ENCODE measurements at regions not wholly inside any gene's neighbourhood (a gene's known extent, or its start where the extent isn't known, plus 50 kb on each side); places are given as distances from the start of the nearest gene placed in this dataset.

DNA sequence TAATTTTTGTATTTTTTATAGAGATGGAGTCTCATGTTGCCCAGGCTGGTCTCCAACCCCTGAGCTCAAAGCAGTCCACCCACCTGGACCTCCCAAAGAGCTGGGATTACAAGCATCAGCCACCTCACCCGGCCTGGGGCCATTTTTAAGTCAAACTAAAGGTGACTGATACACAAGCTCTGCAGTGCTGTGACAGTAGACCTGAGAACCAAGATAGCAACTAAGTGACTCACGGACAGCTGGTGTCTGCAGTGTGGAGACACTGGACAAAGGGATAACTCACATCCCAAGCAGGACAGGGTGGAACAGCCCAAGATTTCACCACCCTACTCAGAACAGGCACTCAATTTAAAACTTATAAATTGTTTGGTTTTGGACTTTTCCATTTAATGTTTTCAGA is 402.5 kb downstream of the CD83 start:
- TF ChIP-seq GATA3 (IDR thresholded peaks at IDR 0.05; ENCODE audit: low read depth, low read length): no peak
- no peak for TF ChIP-seq GATA2 (IDR thresholded peaks at IDR 0.05; ENCODE audit: low read depth, low read length)

DNA sequence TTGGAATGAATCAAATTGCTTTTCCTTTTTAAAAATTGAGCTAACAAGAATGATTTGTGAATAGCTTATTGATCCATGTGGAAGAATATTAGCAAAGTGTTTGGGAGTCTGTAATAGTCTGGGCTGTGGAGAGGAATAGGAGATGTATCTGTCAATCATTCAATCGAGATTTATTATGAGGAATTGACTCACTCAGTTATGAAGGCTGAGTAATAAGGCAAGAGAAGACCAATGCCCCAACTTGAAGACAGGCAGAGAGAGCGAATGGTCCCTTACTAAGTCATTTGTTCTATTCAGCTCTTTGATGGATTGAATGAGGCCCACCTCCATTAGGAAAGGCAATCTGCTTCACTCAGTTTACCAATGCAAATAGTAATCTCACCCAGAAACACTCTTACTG is 403.0 kb downstream of the CD83 start:
- TF ChIP-seq GATA3 (IDR thresholded peaks at IDR 0.05; ENCODE audit: low read depth, low read length) (no peak), GATA2 (IDR thresholded peaks at IDR 0.05; ENCODE audit: low read depth, low read length) (no peak)

DNA sequence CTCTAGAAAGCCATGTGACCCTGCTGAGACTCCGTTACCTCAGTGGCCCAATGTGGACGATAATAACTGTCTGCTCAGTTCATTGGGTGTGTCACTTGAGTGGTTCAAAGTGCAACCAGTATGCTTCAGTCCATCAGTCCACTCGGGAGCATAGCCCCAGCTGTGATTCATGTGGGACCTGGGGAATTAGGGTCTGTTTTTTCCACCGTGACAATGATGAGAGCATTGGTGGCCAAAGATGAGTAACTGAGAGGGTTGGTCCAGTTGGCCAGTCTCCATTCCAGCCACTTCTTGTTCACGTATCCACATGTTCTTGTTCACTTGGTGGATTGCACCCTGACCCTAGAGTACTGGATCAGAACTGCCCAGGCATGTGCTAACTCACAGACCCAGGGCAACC is 403.6 kb downstream of the CD83 start:
- no peak for TF ChIP-seq GATA3 (IDR thresholded peaks at IDR 0.05; ENCODE audit: low read depth, low read length)
- TF ChIP-seq GATA2 (IDR thresholded peaks at IDR 0.05; ENCODE audit: low read depth, low read length): no peak

DNA sequence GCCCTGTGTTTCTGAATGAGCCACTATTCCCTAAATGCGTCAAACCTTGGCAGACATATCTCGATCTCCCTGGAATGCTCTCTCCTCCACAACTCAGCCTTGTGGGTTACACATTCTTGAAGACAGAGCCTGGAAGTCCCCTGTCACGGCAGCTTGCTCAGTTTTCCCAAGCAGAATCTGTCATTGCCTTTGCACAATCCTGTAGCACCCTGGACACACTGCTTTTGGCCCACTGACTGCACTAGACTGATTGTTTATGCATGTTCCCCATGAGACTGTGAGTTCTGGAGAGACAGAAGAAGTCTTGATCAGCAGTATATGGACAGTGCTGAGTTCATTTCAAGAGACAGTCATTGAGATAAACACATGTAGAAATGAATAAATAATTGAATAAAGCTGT is 406.7 kb downstream of the CD83 start:
- no peak for TF ChIP-seq GATA3 (IDR thresholded peaks at IDR 0.05; ENCODE audit: low read depth, low read length)
- TF ChIP-seq GATA2 (IDR thresholded peaks at IDR 0.05; ENCODE audit: low read depth, low read length): no peak

DNA sequence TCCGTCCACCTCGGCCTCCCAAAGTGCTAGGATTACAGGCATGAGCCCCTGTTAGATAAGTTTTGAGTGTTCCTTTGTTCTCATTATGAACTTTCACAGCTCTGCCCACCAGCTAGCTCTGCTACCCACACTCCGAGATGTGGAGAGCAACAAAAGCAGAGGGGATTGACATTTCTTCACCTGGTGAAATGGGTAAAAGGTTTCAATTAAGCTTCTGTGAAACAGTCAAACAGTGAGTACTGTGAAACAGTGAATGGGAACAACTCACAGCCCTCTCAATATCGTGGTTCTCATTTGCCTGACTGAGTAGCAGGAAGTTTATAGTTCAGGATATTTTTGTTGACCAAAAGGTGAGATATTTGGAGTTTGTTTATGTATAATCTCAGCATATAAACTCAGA is 412.8 kb downstream of the CD83 start:
- TF ChIP-seq GATA3 (IDR thresholded peaks at IDR 0.05; ENCODE audit: low read depth, low read length) (no peak), GATA2 (IDR thresholded peaks at IDR 0.05; ENCODE audit: low read depth, low read length) (no peak)

DNA sequence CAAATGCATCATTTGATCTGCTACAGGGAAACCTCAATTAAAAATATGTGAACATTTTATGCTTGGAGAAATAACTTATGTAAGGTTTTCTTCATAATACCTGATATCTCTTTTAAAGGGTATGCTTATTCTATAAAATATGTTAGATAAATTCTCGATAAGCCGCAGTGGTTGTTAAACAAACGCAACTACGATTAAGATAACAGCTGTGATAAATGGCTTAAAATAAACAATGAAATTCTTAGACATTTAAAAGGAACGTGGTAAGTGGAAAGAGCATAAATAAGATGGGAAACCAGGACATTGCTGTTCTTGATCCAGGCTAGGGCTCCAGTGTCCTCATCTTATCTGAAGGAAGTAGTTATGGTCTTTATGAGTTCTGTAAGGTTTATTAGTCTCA is 415.9 kb downstream of the CD83 start:
- no peak for TF ChIP-seq GATA2 (IDR thresholded peaks at IDR 0.05; ENCODE audit: low read depth, low read length)
- TF ChIP-seq GATA3 (IDR thresholded peaks at IDR 0.05; ENCODE audit: low read depth, low read length): no peak

DNA sequence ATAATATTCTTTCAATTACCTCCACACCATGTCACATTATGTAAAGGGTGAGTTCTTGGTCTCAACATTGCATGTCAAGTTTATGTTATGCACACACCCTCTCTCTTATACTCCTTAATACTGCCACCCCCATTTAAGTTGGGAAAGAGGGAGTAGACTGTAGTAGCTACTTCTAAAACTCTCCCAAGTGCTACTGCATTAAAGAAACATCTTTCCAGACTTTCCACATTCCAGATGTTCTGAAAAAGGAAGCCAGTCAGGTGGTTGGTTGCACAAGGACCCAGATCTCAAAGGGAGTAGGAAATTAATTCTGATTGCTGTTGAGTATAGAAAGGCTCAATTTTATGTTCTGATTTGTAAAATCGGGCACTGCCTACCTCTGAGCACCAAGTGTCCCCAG is 419.5 kb downstream of the CD83 start:
- TF ChIP-seq GATA3 (IDR thresholded peaks at IDR 0.05; ENCODE audit: low read depth, low read length): no peak
- TF ChIP-seq GATA2 (IDR thresholded peaks at IDR 0.05; ENCODE audit: low read depth, low read length): no peak

DNA sequence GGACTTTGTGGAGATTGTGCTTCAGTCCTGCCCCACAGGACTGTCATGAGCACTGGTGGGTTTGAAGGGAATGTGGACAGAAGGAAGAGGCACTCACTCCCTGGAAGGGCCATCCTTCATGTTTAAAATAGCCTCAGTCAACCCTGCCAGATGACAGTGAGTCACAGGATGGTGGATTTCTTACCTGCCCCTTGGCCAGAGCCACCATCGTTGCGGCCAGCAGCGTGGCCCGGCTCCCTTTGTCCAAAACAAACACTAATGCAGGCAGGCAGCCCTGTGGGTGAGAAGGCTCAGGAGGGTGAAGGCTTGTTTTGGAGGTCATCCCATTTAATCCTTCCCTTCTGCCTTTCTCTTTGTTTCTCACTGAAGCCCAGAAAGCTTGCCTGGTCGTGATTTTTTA is 422.7 kb downstream of the CD83 start:
- TF ChIP-seq GATA2 (IDR thresholded peaks at IDR 0.05; ENCODE audit: low read depth, low read length): no peak
- no peak for TF ChIP-seq GATA3 (IDR thresholded peaks at IDR 0.05; ENCODE audit: low read depth, low read length)

DNA sequence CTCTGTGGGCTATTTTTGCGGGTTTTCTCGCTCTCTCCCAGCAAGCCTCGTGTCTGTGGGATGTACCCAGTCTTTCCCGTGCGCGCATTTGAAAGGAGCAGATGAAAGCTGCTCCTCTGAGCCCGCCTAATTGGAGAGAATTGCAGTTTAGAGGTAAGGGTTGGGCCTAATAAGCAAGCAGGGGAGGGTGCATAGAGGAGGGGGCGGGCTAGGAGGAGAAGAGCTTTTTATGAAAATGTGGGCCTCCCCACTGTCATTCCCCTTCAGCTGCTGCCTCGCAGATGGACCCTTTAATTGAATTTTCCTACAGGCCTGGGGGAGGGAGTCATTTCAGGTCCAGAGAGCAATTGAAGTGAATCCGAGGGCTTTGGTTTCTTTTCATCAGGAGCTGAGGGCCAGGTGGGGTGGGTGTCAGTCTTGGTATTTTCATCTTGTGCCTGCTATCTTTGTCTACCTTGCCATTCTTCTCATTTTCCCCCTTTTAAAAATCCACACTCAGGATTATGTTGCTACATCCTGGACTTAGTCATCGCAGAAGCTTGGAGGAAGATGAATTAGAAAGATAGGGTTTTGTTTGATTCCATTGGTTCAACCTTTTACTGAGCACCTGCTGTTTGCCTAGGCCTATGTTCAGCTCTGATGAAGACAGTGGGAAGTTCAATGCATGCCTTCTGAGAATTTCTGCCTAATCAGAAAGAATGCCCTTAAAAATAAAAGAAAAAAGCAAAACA is 423.4 kb downstream of the CD83 start:
- no peak for TF ChIP-seq GATA3 (IDR thresholded peaks at IDR 0.05; ENCODE audit: low read depth, low read length)
- TF ChIP-seq GATA2 (IDR thresholded peaks at IDR 0.05; ENCODE audit: low read depth, low read length): no peak

DNA sequence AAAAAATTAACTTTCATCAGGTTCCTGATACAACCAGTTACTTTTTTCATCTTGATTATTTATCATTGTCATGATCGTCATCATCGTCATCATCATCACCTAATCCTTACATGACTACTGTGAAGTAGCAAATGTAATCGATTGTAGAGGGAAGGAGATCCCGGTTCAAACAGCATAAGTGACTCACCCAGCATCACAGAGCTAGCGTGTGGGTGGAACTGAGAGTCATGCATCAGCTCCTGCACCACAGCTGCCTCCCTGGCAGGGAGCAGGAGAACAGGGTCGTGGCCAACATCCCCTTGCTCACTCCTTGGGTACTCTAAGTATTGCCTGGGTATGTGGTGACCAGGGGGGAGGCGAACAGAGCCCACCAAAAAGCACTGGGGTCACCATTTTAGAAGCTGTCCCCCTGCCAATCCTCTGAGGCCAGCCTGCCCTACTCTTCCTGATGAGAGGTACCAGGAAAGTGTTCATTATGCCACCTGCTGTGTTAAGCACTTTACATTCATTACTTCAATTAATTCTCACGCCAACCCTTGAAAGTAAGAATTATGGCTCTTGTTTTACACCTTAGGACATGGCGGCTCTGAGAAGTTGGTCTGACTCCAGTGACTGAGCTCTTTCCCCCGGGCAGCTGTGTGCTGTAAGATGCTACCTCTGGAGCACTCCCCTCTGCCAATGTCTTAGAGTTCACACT is 425.2 kb downstream of the CD83 start:
- no peak for TF ChIP-seq GATA2 (IDR thresholded peaks at IDR 0.05; ENCODE audit: low read depth, low read length)
- TF ChIP-seq GATA3 (IDR thresholded peaks at IDR 0.05; ENCODE audit: low read depth, low read length): no peak

DNA sequence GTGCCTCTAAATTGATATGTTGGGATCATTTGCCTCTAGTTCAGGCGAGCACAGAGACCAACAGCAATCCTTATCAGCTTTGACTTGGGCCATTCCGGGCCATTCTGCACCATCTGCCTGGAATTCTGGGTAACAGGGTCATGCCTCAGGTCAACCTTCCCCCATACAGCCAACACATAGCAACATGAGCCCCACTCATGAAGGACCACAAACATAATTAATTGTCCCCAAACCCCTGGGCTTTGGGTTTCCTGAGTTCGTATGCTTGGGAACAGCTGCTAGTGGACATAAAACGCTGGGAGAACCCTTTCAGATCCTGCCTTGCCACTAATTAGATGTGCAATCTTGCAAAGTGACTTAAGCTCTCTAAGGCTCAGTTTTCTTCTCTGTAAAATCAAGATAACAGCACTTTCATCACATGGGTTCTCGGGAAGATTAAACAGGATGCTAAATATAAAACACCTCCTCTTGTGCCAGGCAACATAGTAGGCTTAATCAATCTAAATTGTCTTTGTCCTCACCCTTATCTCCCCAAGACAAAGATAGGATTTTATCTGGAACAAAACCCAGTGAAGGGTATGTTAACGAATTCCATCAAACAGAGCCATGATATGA is 426.5 kb downstream of the CD83 start:
- TF ChIP-seq GATA2 (IDR thresholded peaks at IDR 0.05; ENCODE audit: low read depth, low read length) (no peak), GATA3 (IDR thresholded peaks at IDR 0.05; ENCODE audit: low read depth, low read length) (no peak)

DNA sequence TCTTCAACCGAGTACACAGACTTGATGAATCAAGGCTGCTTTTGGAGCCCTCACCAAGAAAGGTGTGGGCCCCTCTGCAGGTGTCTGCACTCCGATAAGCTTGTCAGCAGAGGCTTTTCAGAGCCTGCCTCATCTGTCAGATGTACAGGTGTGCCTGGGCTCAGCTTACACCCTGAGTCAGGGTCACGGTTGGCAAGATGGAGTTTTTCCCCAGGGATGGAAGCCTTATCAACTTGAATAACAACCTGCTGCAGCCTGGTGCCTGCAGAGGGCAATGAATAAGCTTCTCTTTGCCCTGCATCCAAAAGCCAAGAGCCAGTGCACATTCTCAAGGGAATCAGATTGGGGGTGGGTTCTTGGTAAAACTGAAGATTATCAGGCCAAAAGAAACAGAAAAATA is 427.1 kb downstream of the CD83 start:
- no peak for TF ChIP-seq GATA2 (IDR thresholded peaks at IDR 0.05; ENCODE audit: low read depth, low read length)
- TF ChIP-seq GATA3 (IDR thresholded peaks at IDR 0.05; ENCODE audit: low read depth, low read length): no peak

DNA sequence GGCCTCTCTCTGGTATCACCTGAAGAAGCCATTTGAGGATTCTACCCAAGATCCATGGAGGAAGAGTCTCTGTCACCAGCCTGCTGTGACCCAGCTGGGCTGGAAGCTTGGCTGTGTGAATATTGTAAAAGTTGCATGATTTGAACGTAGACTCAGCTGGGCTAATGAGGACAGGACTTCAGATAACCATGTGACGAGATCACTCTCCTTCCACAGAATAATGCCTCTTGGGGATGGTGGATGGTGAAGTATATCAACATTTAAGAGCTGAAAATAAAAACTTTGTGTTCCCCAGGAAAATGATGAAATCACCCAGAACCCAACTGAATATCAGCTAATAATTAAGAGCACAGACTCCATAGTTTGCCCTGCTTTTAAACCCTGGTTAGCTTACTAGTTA is 427.9 kb downstream of the CD83 start:
- TF ChIP-seq GATA3 (IDR thresholded peaks at IDR 0.05; ENCODE audit: low read depth, low read length) (no peak), GATA2 (IDR thresholded peaks at IDR 0.05; ENCODE audit: low read depth, low read length) (no peak)

DNA sequence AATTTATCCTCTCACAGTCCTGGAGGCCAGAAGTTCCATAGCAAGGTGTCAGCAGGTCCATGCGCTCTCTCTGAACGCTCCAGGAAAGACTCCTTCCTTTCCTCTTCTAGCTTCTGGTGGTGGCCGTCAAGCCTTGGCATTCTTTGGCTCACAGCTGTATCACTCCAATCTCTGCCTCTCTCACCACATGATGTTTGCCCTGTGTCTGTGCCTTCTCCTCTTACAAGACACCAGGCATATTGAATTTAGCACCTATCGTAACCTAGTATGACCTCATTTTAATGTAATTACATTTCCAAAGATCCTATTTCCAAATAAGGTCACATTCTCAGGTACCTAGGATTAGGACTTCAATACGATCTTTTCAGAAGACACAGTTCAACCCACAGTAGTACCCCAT is 428.5 kb downstream of the CD83 start:
- TF ChIP-seq GATA2 (IDR thresholded peaks at IDR 0.05; ENCODE audit: low read depth, low read length) (no peak), GATA3 (IDR thresholded peaks at IDR 0.05; ENCODE audit: low read depth, low read length) (no peak)
